ENCODE measurements at regions not wholly inside any gene's neighbourhood (a gene's known extent, or its start where the extent isn't known, plus 50 kb on each side); places are given as distances from the start of the nearest gene placed in this dataset.

- no peak for DNase-seq (ENCODE audit: extremely low spot score)
- no peak for TF ChIP-seq CTCF (IDR thresholded peaks at IDR 0.05; ENCODE audit: control extremely low read depth, extremely low read depth, low read depth, missing control alignments)
- CTCF ChIA-PET: interaction anchor here (1.1 to 1.9 kb wide), 3 partner anchors 15 to 85 kb away, joined by 3 to 5 read pairs (median 4); no protein-coding TSS in a partner anchor
- POLR2A ChIA-PET: no interaction called here
These were observed 151.8 kb upstream of the AHR start for GRCh38 chr7:17146621-17147020.

GRCh38 chr7:17147409-17147808 lies 151.0 kb upstream of the AHR start:
- ChIA-PET CTCF (interaction anchor here (1.1 to 1.4 kb wide), 2 partner anchors 16 to 86 kb away, joined by 3 to 5 read pairs; no protein-coding TSS in a partner anchor), POLR2A (no interaction called here)
- DNase-seq (ENCODE audit: extremely low spot score): no peak
- no peak for TF ChIP-seq CTCF (IDR thresholded peaks at IDR 0.05; ENCODE audit: control extremely low read depth, extremely low read depth, low read depth, missing control alignments)

- TF ChIP-seq CTCF (IDR thresholded peaks at IDR 0.05; ENCODE audit: control extremely low read depth, extremely low read depth, low read depth, missing control alignments): no peak
- CTCF ChIA-PET: interaction anchor here (1.0 to 2.3 kb wide), 5 partner anchors 11 to 169 kb away, joined by 3 to 8 read pairs (median 4); no protein-coding TSS in a partner anchor
- peak; percentile 27 for DNase-seq (ENCODE audit: extremely low spot score)
- POLR2A ChIA-PET: no interaction called here
These were observed 148.4 kb upstream of the AHR start for GRCh38 chr7:17150018-17150417.

GRCh38 chr7:17152721-17153120 lies 145.7 kb upstream of the AHR start:
- no peak for TF ChIP-seq CTCF (IDR thresholded peaks at IDR 0.05; ENCODE audit: control extremely low read depth, extremely low read depth, low read depth, missing control alignments)
- ChIA-PET POLR2A (interaction anchor here (0.6 kb wide), 1 partner anchor 26 kb away, joined by 5 read pairs; no protein-coding TSS in a partner anchor), CTCF (interaction anchor here (0.7 to 3.2 kb wide), 5 partner anchors 9 to 154 kb away, joined by 3 to 13 read pairs (median 3); no protein-coding TSS in a partner anchor)
- DNase-seq (ENCODE audit: extremely low spot score): no peak

- CTCF ChIA-PET: interaction anchor here (0.7 to 3.2 kb wide), 4 partner anchors 9 to 142 kb away, joined by 3 to 13 read pairs (median 4); no protein-coding TSS in a partner anchor
- no peak for TF ChIP-seq CTCF (IDR thresholded peaks at IDR 0.05; ENCODE audit: control extremely low read depth, extremely low read depth, low read depth, missing control alignments)
- POLR2A ChIA-PET: no interaction called here
- no peak for DNase-seq (ENCODE audit: extremely low spot score)
These were observed 144.9 kb upstream of the AHR start for GRCh38 chr7:17153536-17153935.

GRCh38 chr7:17155529-17155928 lies 142.9 kb upstream of the AHR start:
- CTCF ChIA-PET: no interaction called here
- POLR2A ChIA-PET: no interaction called here
- no peak for DNase-seq (ENCODE audit: extremely low spot score)
- TF ChIP-seq CTCF (IDR thresholded peaks at IDR 0.05; ENCODE audit: control extremely low read depth, extremely low read depth, low read depth, missing control alignments): no peak
